ENCODE measurements at regions not wholly inside any gene's neighbourhood (a gene's known extent, or its start where the extent isn't known, plus 50 kb on each side); places are given as distances from the start of the nearest gene placed in this dataset.

- TF ChIP-seq SIN3A (IDR thresholded peaks at IDR 0.05; ENCODE audit: borderline replicate concordance, insufficient read depth, low read length) (no peak), POLR2AphosphoS5 (IDR thresholded peaks at IDR 0.05; ENCODE audit: low read depth, low read length) (no peak)
These were observed 161.5 kb upstream of the TBX20 start for GRCh38 chr7:35415411-35415822.
